AG09309 (cell line): ENCODE measurements at regions not wholly inside any gene's neighbourhood (a gene's known extent, or its start where the extent isn't known, plus 50 kb on each side); places are given as distances from the start of the nearest gene placed in this dataset.
"Not testable (repeated sequence)": the region's sequence is repeated elsewhere in the genome, so short reads cannot be mapped to it uniquely, and the experiment has no call there.

Experiments
- DNase-seq: peaks from one replicate; pipeline ENCODE4 v3.0.0-alpha.2; 2010; ENCODE audit warnings: low read depth
- H3K4me3 ChIP-seq: 2 replicates; pipeline ENCODE4 v1.5.1; 2011; ENCODE audit warnings: mild to moderate bottlenecking, low read depth, low read length, moderate library complexity; ENCODE audit not compliant: control insufficient read depth
- CTCF ChIP-seq: IDR thresholded peaks from 2 replicates; pipeline ENCODE4 v1.5.1; 2011; ENCODE audit warnings: mild to moderate bottlenecking, low read depth, low read length, inconsistent platforms; ENCODE audit not compliant: insufficient read depth, control insufficient read depth; ENCODE audit errors: missing control alignments

- no peak for DNase-seq
- TF ChIP-seq CTCF = no peak
- H3K4me3 ChIP-seq = no peak overlapping the region
Observed at GRCh38 chr13:44142941-44143665, 230.5 kb upstream of the SERP2 start.

GRCh38 chr13:44146138-44146537, 227.5 kb upstream of the SERP2 start:
- DNase-seq = no peak
- no peak overlapping the region for H3K4me3 ChIP-seq
- no peak for TF ChIP-seq CTCF

- no peak for TF ChIP-seq CTCF
- H3K4me3 ChIP-seq = no peak overlapping the region
- no peak for DNase-seq
Observed at GRCh38 chr13:44147233-44147632, 226.4 kb upstream of the SERP2 start.

- no peak overlapping the region for H3K4me3 ChIP-seq
- no peak for TF ChIP-seq CTCF
- no peak for DNase-seq
Observed at GRCh38 chr13:44147648-44148047, 226.0 kb upstream of the SERP2 start.

- H3K4me3 ChIP-seq = no peak overlapping the region
- no peak for DNase-seq
- no peak for TF ChIP-seq CTCF
Observed at GRCh38 chr13:44148159-44148914, 225.3 kb upstream of the SERP2 start.

GRCh38 chr13:44149231-44149630, 224.4 kb upstream of the SERP2 start:
- not testable (repeated sequence) for H3K4me3 ChIP-seq, DNase-seq

- DNase-seq = no peak
- H3K4me3 ChIP-seq = no peak overlapping the region
- no peak for TF ChIP-seq CTCF
Observed at GRCh38 chr13:44149821-44150220, 223.8 kb upstream of the SERP2 start.
